NCI-H446 treated with DMSO at 0.1 percent for 48 hours (cell line): ENCODE measurements at regions not wholly inside any gene's neighbourhood (a gene's known extent, or its start where the extent isn't known, plus 50 kb on each side); places are given as distances from the start of the nearest gene placed in this dataset.
"Not testable (repeated sequence)": the region's sequence is repeated elsewhere in the genome, so short reads cannot be mapped to it uniquely, and the experiment has no call there.

Experiments used
- DNase-seq: peaks from one replicate; lab custom pipeline; 2025; lab: John Stamatoyannopoulos, UW

- DNase-seq, result no peak
Measured at GRCh38 chr5:125856949-125857348, 566.3 kb upstream of the GRAMD2B start.

GRCh38 chr5:125863579-125863978 lies 559.6 kb upstream of the GRAMD2B start:
- no peak for DNase-seq

- no peak for DNase-seq
Measured at GRCh38 chr5:125865166-125865815, 557.9 kb upstream of the GRAMD2B start.

- DNase-seq, result no peak
Measured at GRCh38 chr5:125868036-125868435, 555.2 kb upstream of the GRAMD2B start.

- no peak for DNase-seq
Measured at GRCh38 chr5:125870256-125870655, 553.0 kb upstream of the GRAMD2B start.

GRCh38 chr5:125874057-125874456 lies 549.2 kb upstream of the GRAMD2B start:
- DNase-seq, result no peak

- no peak for DNase-seq
Measured at GRCh38 chr5:125874717-125875116, 548.5 kb upstream of the GRAMD2B start.

- DNase-seq, result no peak
Measured at GRCh38 chr5:125877248-125877647, 546.0 kb upstream of the GRAMD2B start.

- DNase-seq, result no peak
Measured at GRCh38 chr5:125882061-125882460, 541.1 kb upstream of the GRAMD2B start.

- no peak for DNase-seq
Measured at GRCh38 chr5:125883223-125883622, 540.0 kb upstream of the GRAMD2B start.

GRCh38 chr5:125888358-125888757 lies 534.9 kb upstream of the GRAMD2B start:
- no peak for DNase-seq

- DNase-seq, result no peak
Measured at GRCh38 chr5:125890511-125890931, 532.7 kb upstream of the GRAMD2B start.

- no peak for DNase-seq
Measured at GRCh38 chr5:125891061-125891725, 532.0 kb upstream of the GRAMD2B start.

- DNase-seq, result no peak
Measured at GRCh38 chr5:125894383-125894782, 528.8 kb upstream of the GRAMD2B start.

GRCh38 chr5:125896368-125896767 lies 526.8 kb upstream of the GRAMD2B start:
- no peak for DNase-seq

- DNase-seq, result no peak
Measured at GRCh38 chr5:125897089-125897488, 526.1 kb upstream of the GRAMD2B start.

GRCh38 chr5:125898851-125899405 lies 524.3 kb upstream of the GRAMD2B start:
- DNase-seq, result no peak

GRCh38 chr5:125912028-125912427 lies 511.2 kb upstream of the GRAMD2B start:
- no peak for DNase-seq

- DNase-seq, result no peak
Measured at GRCh38 chr5:125913200-125913599, 510.0 kb upstream of the GRAMD2B start.

GRCh38 chr5:125914471-125914870 lies 508.7 kb upstream of the GRAMD2B start:
- no peak for DNase-seq

- not testable (repeated sequence) for DNase-seq
Measured at GRCh38 chr5:125923958-125924357, 499.3 kb upstream of the GRAMD2B start.

- DNase-seq, result no peak
Measured at GRCh38 chr5:125926172-125926571, 497.0 kb upstream of the GRAMD2B start.

- DNase-seq, result no peak
Measured at GRCh38 chr5:125928663-125929062, 494.5 kb upstream of the GRAMD2B start.
